Hepatocyte (in vitro differentiated cells): ENCODE measurements at regions not wholly inside any gene's neighbourhood (a gene's known extent, or its start where the extent isn't known, plus 50 kb on each side); places are given as distances from the start of the nearest gene placed in this dataset.

Experiments
- DNase-seq: peaks from one replicate; pipeline ENCODE4 v3.0.0-alpha.2; 2016; ENCODE audit warnings: low spot score
- H2AFZ ChIP-seq: fragments of 200-600 bp; sonication (generic); 2 replicates; pipeline ENCODE4 v1.6.0; 2016; ENCODE audit warnings: antibody characterized with exemption, mild to moderate bottlenecking
- H3K27ac ChIP-seq: fragments of 200-600 bp; sonication (generic); 2 replicates; pipeline ENCODE4 v1.5.1; 2016; ENCODE audit warnings: mild to moderate bottlenecking
- H3K27me3 ChIP-seq: fragments of 200-600 bp; sonication (generic); 2 replicates; pipeline ENCODE4 v1.6.1; 2016
- H3K36me3 ChIP-seq: fragments of 200-600 bp; sonication (generic); replicated peaks from 2 replicates; pipeline ENCODE4 v1.5.1; 2016; ENCODE audit warnings: low read depth; ENCODE audit not compliant: insufficient read depth
- H3K4me1 ChIP-seq: fragments of 200-600 bp; sonication (generic); 2 replicates; pipeline ENCODE4 v1.5.1; 2016; ENCODE audit warnings: mild to moderate bottlenecking, moderate library complexity; ENCODE audit not compliant: insufficient read depth
- H3K4me2 ChIP-seq: fragments of 200-600 bp; sonication (generic); 2 replicates; pipeline ENCODE4 v1.6.0; 2016
- H3K4me3 ChIP-seq: fragments of 200-600 bp; sonication (generic); 2 replicates; pipeline ENCODE4 v1.5.1; 2016; ENCODE audit warnings: mild to moderate bottlenecking
- H3K79me2 ChIP-seq: fragments of 200-600 bp; sonication (generic); 2 replicates; pipeline ENCODE4 v1.6.0; 2017; ENCODE audit warnings: mild to moderate bottlenecking
- H3K9me2 ChIP-seq: fragments of 200-600 bp; sonication (generic); replicated peaks from 2 replicates; pipeline ENCODE4 v1.6.0; 2017; ENCODE audit warnings: mild to moderate bottlenecking; ENCODE audit not compliant: insufficient read depth
- H3K9me3 ChIP-seq: fragments of 200-600 bp; sonication (generic); 2 replicates; pipeline ENCODE4 v1.5.1; 2016; ENCODE audit warnings: low read depth, mild to moderate bottlenecking
- H4K20me1 ChIP-seq: fragments of 200-600 bp; sonication (generic); 2 replicates; pipeline ENCODE4 v1.6.0; 2016; ENCODE audit warnings: mild to moderate bottlenecking; ENCODE audit not compliant: insufficient read depth, poor library complexity, severe bottlenecking
- CTCF ChIP-seq: fragments of 200-600 bp; sonication (generic); IDR thresholded peaks from 2 replicates; pipeline ENCODE4 v1.5.1; 2016; ENCODE audit warnings: antibody characterized with exemption, mild to moderate bottlenecking; ENCODE audit not compliant: poor library complexity
- EZH2 ChIP-seq: fragments of 200-600 bp; sonication (generic); IDR thresholded peaks from 2 replicates; pipeline ENCODE4 v1.6.1; 2016; ENCODE audit warnings: antibody characterized with exemption, mild to moderate bottlenecking, borderline replicate concordance
- EZH2phosphoT487 ChIP-seq: fragments of 200-600 bp; sonication (generic); IDR thresholded peaks from one replicate; pipeline ENCODE4 v1.6.1; 2018; ENCODE audit warnings: antibody characterized with exemption, mild to moderate bottlenecking, low read depth, moderate library complexity; ENCODE audit not compliant: unreplicated experiment, severe bottlenecking
- WGBS: methylation state at CpG from one replicate; pipeline ENCODE4 v1.1.6; 2016; ENCODE audit warnings: low lambda C conversion rate; ENCODE audit errors: missing lambda C conversion rate; 5-methylcytosine and 5-hydroxymethylcytosine counted together

- no peak overlapping the region for H2AFZ ChIP-seq
- no peaks in the 10 kb centered on the region for H3K36me3 ChIP-seq
- no peak for DNase-seq
- no peaks in the 10 kb centered on the region for H3K9me2 ChIP-seq
- H3K27me3 ChIP-seq, result no peaks in the 10 kb centered on the region
- no peaks in the 10 kb centered on the region for H3K4me1 ChIP-seq
- no peaks in the 10 kb centered on the region for H4K20me1 ChIP-seq
- no peaks in the 10 kb centered on the region for H3K9me3 ChIP-seq
- TF ChIP-seq EZH2 (no peak), EZH2phosphoT487 (no peak), CTCF (no peak)
- no peak overlapping the region for H3K4me3 ChIP-seq
- H3K4me2 ChIP-seq, result no peak overlapping the region
- H3K27ac ChIP-seq, result no peak overlapping the region
- WGBS, result 97% methylated on average over 6 of the region's 6 CpGs
- H3K79me2 ChIP-seq, result no peaks in the 10 kb centered on the region
Observed at GRCh38 chr3:3734881-3735280, 64.3 kb upstream of the LRRN1 start.

- Histone ChIP-seq H4K20me1 (no peaks in the 10 kb centered on the region), H3K79me2 (no peaks in the 10 kb centered on the region), H3K27me3 (no peaks in the 10 kb centered on the region), H3K4me3 (no peak overlapping the region), H3K4me1 (no peaks in the 10 kb centered on the region), H3K4me2 (no peak overlapping the region), H3K9me3 (no peaks in the 10 kb centered on the region), H3K27ac (no peak overlapping the region), H2AFZ (no peak overlapping the region), H3K9me2 (no peaks in the 10 kb centered on the region), H3K36me3 (no peaks in the 10 kb centered on the region)
- TF ChIP-seq EZH2, result no peak
- TF ChIP-seq EZH2phosphoT487, result no peak
- no peak for TF ChIP-seq CTCF
- 78% methylated on average over 4 of the region's 4 CpGs for WGBS
- no peak for DNase-seq
Observed at GRCh38 chr3:3729261-3729660, 70.0 kb upstream of the LRRN1 start.

GRCh38 chr3:3726549-3726948 is 72.7 kb upstream of the LRRN1 start:
- H4K20me1 ChIP-seq, result no peaks in the 10 kb centered on the region
- no peak overlapping the region for H2AFZ ChIP-seq
- no peaks in the 10 kb centered on the region for H3K9me2 ChIP-seq
- H3K4me2 ChIP-seq, result no peak overlapping the region
- no peaks in the 10 kb centered on the region for H3K36me3 ChIP-seq
- no peak for TF ChIP-seq EZH2phosphoT487
- TF ChIP-seq EZH2, result no peak
- TF ChIP-seq CTCF, result no peak
- H3K4me3 ChIP-seq, result no peak overlapping the region
- no peaks in the 10 kb centered on the region for H3K9me3 ChIP-seq
- no peaks in the 10 kb centered on the region for H3K27me3 ChIP-seq
- H3K79me2 ChIP-seq, result no peaks in the 10 kb centered on the region
- H3K27ac ChIP-seq, result no peak overlapping the region
- DNase-seq, result no peak
- 59% methylated on average over 5 of the region's 5 CpGs for WGBS
- no peaks in the 10 kb centered on the region for H3K4me1 ChIP-seq

- H3K27me3 ChIP-seq, result no peaks in the 10 kb centered on the region
- no peak overlapping the region for H3K27ac ChIP-seq
- no peak for DNase-seq
- no peaks in the 10 kb centered on the region for H3K79me2 ChIP-seq
- no peaks in the 10 kb centered on the region for H3K4me1 ChIP-seq
- H2AFZ ChIP-seq, result no peak overlapping the region
- H3K4me3 ChIP-seq, result no peak overlapping the region
- H3K9me2 ChIP-seq, result no peaks in the 10 kb centered on the region
- H4K20me1 ChIP-seq, result no peaks in the 10 kb centered on the region
- H3K4me2 ChIP-seq, result no peak overlapping the region
- no peaks in the 10 kb centered on the region for H3K36me3 ChIP-seq
- no peak for TF ChIP-seq EZH2
- TF ChIP-seq CTCF, result no peak
- no peak for TF ChIP-seq EZH2phosphoT487
- no peaks in the 10 kb centered on the region for H3K9me3 ChIP-seq
Observed at GRCh38 chr3:3714572-3714971, 84.7 kb upstream of the LRRN1 start.
